ENCODE measurements at regions not wholly inside any gene's neighbourhood (a gene's known extent, or its start where the extent isn't known, plus 50 kb on each side); places are given as distances from the start of the nearest gene placed in this dataset.

DNA sequence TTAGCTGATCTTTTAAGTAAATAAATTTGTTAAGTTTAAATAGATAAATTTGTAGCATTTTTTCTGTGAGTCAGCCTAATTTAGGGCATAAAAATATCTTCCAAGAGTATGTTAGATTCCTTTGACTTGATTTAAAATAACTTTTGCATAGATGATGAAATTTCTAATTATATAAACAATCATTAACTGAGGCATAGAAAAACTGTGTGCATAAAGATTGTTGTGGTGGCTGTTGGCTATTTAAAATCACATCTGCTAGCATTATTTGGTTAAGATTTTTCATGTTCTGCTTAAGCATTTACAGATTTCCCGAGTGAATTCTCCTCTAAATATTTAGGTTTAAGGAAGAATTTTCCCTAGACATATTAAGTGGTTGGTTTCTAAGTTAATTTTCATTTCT, 223.2 kb downstream of the FSCB start:
- TF ChIP-seq, protein P1, sequence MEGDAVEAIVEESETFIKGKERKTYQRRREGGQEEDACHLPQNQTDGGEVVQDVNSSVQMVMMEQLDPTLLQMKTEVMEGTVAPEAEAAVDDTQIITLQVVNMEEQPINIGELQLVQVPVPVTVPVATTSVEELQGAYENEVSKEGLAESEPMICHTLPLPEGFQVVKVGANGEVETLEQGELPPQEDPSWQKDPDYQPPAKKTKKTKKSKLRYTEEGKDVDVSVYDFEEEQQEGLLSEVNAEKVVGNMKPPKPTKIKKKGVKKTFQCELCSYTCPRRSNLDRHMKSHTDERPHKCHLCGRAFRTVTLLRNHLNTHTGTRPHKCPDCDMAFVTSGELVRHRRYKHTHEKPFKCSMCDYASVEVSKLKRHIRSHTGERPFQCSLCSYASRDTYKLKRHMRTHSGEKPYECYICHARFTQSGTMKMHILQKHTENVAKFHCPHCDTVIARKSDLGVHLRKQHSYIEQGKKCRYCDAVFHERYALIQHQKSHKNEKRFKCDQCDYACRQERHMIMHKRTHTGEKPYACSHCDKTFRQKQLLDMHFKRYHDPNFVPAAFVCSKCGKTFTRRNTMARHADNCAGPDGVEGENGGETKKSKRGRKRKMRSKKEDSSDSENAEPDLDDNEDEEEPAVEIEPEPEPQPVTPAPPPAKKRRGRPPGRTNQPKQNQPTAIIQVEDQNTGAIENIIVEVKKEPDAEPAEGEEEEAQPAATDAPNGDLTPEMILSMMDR (IDR thresholded peaks at IDR 0.05; ENCODE audit: extremely low read depth in 1 of 2, insufficient read depth in 1 of 2, low read depth in 1 of 2, low read length in 2 of 2) = no peak
- no peak for TF ChIP-seq POLR2AphosphoS5 (IDR thresholded peaks at IDR 0.05; ENCODE audit: insufficient read depth, low read depth, low read length)

Data from endothelial cell of umbilical vein (primary cell).